Activated CD4-positive, alpha-beta T cell treated with anti-CD3 and anti-CD28 coated beads, Interleukin-2, amount 50 U/mL, for 16 hours (primary cell): ENCODE measurements at regions not wholly inside any gene's neighbourhood (a gene's known extent, or its start where the extent isn't known, plus 50 kb on each side); places are given as distances from the start of the nearest gene placed in this dataset.
"Not testable (repeated sequence)": the region's sequence is repeated elsewhere in the genome, so short reads cannot be mapped to it uniquely, and the experiment has no call there.

ENCODE experiments used
- DNase-seq: peaks from one replicate; pipeline ENCODE4 v3.0.0-alpha.2; 2020

DNA sequence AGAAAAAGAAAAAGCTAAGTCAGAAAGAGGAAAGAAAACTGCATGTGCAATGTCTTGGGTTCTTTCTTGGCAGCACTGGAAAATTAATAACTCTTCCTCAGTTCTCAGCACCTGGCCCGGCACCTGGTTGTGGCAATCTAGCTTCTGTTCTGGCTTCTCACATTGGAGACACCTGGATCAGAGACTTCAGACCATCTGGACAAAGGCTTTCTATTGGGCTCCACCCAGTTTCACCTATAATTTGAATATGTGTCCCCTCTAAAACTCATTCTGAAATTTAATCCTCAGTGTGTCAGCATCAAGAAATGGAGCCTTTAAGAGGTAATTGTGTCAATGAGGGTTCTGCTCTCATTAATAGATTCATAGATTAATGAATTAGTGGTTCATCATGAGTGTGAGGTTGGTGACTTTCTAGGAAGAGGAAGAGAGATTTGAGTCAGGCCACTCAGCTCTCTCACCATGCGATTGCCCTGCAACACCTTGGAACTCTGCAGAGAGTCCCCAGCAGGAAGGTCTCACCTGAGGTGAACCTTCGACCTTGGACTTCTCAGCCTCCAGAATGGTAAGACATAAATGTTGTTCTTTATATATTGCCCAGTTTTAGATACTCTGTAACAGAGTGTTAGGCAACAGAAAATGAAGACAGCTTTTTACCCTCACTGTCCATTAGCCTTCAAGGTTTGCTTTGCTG is 679.9 kb downstream of the NTRK3 start:
- no peak for DNase-seq

DNA sequence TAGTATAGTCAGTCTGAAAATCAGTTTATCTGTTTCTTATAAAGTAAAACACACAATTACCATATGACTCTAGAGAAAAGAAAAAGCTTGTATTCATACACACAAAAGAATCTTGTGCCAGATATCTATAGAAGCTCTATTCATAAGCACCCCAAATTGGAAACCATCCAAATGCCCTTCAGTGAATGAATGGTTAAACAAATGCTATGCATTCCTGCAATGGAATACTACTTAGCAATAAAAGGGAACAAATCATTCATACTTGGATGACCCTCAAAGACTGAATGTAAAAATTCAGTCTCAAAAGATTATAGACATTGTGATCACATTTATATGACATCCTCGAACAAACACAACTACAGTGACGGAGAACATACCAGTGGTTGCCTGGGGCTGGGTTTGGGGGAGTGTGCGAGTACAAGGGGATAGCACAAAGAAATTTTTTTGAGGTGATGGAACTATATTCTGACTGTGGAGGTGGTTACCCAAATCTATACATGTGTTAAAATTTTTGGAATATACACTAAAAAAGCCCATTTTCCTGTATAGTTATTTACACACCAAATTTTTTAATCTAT is 680.6 kb downstream of the NTRK3 start:
- no peak for DNase-seq

DNA sequence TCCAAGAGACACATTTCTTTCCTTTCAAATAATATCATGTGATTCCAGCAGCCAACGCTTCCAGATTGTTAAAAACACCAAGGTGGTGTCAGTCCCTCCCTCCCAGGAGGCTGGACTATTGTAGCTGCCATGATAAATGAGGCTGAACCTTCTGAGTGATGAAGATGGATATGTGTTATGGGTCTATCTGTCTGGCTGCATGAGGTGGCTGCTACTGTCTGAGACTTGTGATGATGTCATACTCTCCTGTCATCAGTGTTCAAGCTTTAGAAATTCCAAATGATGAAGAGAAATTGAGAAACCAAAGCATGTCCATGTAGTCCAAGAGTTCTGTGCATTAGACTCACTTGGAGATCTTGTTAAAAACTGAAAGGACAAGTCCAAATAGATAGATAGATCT is 683.0 kb downstream of the NTRK3 start:
- DNase-seq, result no peak

DNA sequence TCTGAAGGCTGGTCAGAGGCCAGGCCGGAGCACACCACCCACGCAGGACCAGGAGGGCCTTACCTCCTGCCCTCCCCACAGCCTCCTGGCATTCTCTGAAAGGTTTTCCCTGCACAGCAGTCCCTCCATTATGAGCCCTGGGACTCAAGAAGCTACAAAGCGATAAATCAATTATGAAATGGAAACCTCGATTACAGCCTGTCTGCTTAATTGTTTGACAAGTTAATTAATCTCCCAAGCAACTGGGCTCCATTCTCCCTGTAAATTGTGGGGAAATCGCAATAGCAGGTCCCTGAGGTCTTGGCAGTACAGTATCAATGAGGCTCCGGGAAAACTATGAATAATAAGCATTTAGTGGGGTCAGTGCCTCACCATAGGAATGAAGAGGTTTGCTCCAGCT is 683.5 kb downstream of the NTRK3 start:
- no peak for DNase-seq

DNA sequence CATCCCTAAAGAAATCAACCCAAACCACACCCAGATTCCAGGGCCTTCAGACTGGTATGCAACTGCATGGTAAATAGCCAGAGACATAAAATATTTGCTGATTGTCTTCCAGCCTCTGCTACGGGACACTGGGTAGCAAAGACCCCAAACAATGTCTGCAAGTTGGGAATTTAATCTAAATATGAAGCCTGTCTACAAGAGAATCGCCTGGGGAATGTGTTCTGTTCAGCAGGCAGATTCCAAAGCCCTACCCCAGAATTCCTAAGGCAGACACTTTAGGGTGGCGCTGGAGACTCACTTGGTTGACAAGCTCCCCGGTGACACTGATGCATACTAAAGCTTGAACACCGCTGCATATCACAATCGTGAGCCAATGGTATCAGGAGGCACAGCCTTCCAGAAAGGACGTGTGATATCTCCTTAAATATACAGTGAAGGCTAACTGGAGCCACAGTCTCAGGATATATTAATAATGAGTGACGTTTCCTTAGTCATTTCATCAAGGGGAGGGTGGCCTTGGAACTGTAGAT is 684.1 kb downstream of the NTRK3 start:
- no peak for DNase-seq

DNA sequence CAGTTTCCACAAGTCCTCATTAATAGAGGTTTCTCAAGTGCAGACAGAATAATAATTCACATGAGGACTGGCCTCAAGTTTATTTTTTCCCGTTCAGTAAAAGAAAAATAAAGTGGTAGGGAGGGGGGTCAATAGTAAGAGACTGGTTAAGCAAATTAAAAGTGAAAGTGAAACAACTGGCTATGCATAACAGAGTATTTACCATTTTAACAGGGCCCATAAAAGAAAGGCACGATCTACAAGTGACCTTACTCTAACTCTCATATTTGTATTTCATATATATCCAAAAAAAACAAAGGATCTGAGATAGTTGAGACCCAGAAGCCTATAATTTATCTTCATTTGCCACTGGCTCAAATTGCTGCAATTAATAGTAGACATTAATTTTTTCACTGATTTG is 686.3 kb downstream of the NTRK3 start:
- no peak for DNase-seq

DNA sequence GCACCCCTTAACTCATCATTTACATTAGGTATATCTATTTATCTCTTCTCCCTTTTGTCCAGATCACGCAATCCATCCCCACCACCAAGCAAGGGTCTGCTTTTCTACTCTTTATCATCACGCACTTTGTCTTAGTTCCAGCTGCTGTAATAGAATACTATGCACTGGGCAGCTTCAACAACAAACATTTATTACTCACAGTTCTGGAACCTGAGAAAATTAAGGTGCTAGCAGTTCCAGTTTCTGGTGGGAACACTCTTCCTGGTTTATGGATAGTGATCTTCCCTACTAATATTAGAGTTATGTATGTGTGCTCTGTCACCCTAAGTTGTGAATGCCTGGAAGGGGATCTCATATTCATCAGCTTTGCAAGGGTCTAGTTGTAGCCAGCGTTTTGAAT is 687.0 kb downstream of the NTRK3 start:
- no peak for DNase-seq

DNA sequence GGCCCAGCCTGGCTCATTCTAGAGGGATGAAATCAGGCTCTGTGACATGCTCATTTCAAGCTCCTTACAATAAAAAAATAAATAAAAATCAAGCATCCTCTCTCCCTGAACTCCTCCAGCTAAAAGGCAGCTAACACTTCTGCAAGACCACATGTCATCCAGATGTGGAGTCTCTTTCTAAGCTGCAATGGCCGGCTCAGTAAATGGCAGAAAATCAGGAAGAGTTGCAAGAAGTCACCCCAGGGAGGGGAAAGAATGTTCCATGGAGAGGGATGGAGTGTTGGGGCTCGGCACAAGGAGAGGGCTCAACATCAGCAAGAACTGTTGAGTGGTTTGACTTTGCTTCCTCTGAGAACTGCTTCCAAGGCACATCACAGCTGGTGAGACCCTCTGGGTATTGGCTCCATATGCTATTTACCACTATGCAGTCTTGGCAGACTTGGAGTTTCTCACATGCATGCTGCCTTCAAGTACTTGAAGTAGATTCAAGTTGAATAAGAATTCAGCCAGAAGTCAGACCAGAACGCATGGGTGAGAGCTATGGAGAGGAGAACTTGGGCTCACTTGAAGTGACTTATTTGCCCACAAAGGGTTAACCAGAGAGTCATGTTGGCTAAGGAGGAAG is 689.0 kb downstream of the NTRK3 start:
- no peak for DNase-seq

DNA sequence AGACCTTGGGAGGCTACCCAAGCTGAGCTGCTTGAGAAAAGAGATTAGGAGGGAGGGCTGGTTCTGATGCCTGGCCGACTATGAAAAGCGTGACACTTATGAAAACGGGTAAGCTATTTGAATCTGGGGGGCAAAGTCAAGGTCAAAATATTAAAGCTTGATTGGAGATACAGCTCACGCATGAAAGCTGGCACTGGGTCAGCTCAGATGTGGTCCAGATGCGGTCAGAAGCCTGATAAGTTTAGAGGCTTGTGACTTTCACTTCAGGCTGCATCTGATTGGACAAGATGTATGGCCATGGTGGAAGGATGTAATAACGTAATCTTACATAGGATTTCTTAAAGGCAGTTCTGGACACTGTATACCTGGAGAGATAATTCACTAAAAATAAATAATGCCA is 690.3 kb downstream of the NTRK3 start:
- DNase-seq, result no peak

DNA sequence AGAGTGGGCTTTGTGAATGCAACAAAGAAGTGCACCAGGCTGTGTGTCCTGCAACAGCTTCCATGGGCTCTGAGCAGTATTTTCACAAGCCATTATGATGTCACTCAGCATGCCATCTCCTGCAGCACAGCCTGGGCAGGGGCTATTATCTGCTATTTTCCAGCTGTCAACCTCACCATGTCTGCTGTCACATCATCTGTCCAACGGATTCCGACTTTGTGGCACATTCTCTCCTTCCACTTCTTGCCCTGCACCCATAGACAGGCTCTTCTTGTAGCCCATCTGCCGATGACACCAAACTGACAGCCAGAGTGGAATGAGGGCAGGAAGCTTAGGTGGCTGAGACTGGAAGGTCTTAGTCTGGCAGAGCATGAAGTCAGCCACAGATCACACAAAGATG is 691.9 kb downstream of the NTRK3 start:
- DNase-seq, result no peak

DNA sequence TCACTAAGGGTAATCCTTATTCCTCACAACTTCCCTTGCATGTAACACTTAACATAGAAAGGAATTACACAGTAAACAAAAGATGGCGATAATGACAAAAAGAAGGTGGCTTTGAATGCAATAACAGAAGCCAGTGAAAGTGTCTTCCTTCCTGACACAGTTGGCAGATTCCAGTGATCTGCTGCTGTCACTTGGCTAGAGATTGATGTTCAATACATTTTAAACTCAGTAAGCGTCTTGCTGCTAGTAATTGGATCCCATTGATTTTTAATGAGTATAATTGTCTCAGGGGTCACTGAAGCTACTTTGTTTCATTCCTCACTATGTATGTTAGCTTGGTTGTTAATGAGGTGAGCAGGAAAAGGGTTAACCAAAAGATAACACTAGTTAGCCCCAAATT is 692.7 kb downstream of the NTRK3 start:
- no peak for DNase-seq

DNA sequence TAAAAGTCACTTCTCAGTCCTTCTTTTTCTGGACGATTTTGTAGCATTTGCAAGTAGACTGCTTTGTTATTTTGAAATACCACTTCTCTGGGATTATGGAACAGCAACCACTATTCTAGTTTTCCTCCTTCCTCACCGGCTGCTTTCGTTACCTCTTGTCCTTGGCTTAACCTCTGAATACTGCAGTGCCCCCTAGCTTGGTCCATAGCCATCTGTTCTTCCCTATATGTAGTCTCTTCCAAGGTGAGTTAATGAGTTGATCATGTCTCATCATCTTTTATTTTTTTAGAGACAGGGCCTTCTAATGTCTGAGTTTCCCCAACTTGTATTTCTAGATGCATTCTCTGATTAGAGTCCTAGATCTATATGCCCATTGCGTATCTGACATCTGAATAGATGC is 694.3 kb downstream of the NTRK3 start:
- DNase-seq, result no peak

DNA sequence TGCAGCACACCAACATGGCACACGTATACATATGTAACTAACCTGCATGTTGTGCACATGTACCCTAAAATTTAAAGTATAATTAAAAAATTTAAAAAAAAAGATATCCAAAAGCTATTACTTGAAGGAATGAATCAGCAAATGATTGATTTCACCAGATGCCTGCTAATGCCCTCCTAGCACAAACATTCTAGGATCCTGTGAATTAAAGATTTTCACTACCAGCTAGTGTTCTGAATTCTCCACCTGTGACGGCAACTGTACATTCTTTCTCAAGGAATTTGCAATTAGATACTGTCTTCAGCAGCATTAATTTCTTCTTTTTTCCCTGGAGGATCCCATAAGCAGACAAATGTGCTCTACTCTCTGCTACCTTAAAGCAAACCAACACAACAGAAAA is 694.9 kb downstream of the NTRK3 start:
- no peak for DNase-seq

DNA sequence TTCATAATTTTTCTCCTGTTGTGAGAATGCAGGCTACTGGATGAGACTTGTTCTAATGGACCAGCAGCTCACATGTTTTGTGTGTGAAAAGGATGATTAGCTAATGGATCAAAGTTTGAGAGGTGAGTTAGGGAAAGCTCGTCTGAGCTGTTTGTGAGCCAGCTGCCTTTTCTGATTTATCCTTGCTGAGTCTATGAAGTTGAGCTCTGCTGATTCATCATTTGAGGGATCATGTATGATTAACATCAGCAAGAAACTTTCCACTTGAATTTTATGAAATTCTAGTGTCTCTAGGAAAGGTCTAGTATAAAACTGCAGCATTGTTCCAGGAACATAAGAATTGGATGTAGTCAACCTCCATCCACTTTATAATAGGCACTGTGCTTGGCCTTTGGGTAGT is 698.7 kb downstream of the NTRK3 start:
- no peak for DNase-seq

DNA sequence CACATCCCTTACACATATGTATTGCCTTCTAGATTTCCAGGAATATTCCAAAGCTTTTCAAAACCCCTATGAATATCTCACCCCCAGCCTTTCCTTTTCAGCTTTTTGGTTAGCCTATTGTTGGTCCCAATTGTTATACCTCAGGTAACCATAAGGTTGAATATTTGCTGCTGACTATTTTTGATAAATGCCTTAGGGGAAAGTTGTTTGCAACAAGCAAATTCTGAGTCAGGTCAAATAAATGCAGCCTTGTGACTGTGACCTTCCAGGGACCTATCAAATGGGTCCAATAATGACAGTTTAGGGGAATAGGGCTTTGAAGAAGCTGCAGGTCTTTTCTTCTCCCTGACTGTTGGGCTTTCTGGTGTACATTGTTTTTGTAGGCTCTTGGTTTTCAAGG is 699.7 kb downstream of the NTRK3 start:
- no peak for DNase-seq

DNA sequence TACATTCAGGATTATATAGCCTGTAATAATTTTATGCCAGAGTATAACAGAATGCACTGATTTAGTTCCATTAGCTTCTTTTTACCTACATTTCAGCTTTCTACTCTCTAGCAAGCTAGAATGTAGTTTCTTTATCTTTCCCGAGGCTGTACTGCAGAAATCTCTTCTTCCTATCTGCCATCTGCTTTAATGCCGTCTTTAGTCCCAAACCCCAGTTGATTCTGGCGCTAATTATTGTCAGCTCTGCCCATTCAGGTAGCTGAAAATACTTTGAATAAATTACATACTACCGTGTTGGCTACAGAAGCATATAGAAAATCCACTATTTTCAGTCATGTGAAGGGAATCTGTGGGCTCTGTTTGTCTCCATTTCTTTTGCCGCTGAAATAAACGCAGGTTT is 706.7 kb downstream of the NTRK3 start:
- no peak for DNase-seq

DNA sequence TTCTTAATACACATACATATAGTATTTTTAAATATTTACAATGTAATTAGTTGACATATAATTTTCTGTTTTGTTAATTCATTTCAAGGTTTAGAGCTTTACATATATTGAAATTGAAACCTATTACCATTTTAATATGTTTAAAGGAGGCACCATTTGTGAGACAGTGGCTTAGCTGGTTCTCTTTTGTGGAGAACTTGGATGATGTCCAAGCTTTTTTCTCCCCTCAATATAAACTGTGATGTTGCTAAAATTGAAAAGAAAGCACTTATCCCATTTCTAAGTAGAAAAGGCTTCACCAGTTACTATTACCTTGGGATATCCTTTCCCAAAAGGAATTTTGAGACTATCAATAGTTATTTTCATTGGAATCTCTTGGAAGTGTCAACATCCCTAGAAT is 707.2 kb downstream of the NTRK3 start:
- no peak for DNase-seq

DNA sequence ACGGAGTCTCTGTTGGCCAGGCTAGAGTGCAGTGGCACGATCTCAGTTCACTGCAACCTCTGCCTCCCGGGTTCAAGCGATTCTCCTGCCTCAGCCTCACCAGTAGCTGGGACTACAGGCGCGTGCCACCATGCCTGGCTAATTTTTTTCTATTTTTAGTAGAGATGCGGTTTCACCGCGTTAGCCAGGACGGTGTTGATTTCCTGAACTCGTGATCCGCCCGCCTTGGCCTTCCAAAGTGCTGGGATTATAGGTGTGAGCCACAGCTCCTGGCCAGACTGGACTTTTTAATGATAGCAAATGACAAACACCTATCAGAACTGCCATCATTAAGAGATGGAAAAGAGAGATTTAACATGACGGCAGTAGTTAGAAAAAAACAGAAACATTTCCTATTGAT is 707.9 kb downstream of the NTRK3 start:
- not testable (repeated sequence) for DNase-seq

DNA sequence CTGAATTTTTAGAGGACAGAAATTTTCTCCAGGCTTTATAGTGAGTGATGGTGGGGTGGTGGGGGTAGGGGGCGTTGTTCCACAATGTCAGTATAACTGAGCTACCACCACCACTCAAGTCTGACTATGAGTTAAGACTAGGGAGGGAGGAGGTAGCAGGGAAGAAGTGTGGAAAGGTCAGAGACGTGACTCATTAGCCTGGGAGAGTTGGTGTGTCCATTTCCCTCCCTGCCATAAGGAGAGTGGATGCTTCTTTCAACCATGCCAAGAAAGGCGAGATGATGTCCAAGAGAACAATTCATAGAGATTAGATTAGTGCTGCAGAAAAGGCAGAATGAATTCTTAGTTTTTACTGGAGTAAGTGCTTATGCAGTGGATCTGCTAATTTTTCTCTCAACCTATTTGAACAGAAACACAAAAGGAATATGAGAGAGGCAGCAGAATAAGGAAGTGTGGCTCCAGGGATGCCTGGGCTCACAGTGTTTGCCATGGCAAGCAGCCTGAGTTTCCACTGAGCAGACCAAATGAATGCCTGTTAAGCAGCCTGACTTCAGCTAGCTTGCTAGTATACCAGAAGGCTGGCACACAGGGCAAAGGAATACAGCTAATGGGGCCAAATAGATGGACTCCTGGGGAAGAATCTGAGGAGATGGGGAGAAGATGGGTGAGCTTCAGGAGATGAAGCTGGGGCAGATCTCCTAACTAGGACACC is 708.9 kb downstream of the NTRK3 start:
- no peak for DNase-seq

DNA sequence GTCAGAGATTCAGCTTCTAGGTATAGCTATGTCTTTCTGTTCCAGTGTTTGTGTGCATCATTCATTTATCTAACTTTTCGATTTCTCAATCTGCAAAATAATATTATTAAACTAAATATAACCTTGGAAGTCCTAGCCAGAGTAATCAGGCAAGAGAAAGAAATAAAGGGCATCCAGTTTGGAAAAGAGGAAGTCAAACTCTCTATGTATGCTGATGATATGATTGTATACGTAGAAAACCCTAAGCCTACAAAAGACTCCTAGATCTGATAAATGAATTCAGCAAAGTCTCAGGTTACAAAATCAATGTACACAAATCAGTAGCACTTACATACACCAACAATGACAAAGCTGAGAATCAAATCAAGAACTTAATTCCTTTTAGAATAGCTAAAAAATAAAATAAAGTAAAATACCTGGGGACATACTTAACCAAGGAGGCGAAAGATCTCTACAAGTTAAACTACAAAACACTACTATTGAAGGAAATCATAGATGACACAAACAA is 718.2 kb downstream of the NTRK3 start:
- DNase-seq, result no peak

DNA sequence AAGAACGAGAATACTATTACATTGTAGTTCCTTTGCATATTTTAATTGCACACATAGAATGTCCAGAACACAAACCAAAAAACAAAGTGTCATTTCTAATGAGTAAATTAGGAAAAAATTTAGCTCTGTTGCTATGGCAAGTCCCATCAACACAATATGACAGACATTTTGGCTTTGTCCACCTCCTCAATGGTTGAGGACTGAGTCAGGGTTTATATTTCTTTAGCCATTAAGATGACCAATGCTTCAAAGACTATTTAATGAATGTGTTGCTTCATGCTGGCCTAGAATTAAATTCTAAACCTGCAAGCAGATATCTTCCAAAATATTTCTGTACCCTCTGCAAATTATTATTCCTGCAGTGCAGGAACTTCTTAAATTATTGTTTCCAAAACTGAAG is 719.2 kb downstream of the NTRK3 start:
- DNase-seq, result no peak

DNA sequence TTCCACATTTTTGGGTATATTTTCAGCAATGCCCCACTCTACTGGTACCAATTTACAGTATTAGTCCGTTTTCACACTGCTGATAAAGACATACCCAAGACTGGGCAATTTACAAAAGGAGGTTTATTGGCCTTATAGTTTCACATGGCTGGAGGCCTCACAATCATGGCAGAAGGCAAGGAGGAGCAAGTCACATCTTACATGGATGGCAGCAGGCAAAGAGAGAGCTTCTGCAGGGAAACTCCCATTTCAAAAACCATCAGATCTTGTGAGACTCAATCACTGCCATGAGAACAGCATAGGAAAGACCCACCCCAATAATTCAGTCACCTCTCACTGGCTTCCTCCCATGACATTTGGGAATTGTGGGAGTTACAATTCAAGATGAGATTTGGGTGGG is 722.9 kb downstream of the NTRK3 start:
- not testable (repeated sequence) for DNase-seq

DNA sequence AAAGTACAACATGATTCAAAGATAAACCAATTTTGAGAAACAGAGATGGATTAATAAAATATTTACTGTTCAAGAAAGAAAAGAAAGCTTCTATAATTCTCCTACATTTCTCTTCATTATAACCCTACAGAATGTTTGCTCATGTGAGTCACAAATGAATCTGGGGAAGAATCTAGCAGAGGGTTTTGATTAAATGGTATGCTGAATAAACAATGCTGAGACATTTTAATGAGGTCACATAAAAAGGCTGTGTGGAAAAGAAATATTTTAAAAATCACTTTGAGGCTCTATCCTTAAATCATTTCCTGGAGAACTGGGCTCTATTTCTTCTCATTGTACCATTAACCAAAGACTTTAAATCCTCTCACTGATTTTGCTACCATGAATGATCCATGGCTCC is 727.7 kb downstream of the NTRK3 start:
- DNase-seq, result no peak

DNA sequence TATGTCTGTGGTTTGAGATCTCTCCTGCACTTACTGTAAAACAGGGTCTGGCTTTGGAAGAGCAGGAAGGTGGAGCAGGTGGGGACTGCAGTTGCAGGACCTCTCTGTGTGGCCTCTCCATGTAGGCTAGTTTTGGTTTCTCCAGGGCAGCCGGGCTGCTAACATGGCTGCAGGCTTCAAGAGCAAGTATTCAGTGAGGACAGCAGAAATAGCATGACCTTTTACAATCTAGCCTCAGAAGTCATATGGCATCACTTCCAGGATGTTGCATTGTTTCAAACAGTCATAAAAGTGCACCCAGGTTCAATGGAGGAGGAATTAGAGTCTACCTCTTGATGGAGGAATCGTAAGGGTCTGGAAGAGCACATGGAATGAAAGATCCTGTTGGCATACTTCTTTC is 728.7 kb downstream of the NTRK3 start:
- DNase-seq, result no peak
